Fibroblast of upper back skin (primary cell): ENCODE measurements at regions not wholly inside any gene's neighbourhood (a gene's known extent, or its start where the extent isn't known, plus 50 kb on each side); places are given as distances from the start of the nearest gene placed in this dataset.

Source experiments
- DNase-seq: peaks from one replicate; pipeline ENCODE4 v3.0.0-alpha.2; 2013

DNA sequence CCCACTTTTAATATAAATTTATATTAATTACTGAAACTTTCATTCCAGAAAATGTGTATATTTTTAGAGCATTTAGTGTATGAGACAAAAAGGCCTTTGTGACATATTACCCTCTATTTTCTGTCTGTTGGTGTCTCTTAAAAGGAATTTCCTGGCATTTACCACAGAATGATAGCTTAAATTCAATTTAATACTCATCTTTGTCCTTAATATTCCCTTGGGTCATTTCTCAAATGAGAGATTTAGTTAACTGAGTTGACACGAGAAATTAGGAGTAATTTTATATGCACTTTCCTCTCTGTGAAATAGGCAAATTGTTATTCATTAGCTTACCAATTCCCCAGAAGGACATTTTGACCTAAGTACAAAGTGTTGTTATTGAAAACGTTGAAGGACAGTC lies 101.7 kb upstream of the CTTNBP2 start:
- DNase-seq = no peak

DNA sequence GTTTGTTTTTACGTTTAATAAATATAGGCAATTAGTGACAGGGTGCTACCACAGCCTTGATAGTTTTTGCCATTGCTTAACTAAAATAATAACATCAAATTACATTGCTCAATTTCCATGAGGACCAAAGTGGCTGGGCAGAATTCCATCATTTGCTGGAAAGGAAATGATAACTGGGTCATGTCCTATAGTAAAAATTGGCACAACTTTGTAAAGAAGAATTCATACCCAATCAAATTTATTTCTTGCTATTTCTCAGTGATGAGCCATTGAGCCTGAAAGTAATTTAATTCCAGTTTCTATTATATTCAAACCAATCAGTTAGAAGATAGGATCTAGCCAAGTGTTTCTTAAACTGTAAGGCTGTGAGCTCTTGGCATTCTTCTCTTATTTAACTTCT lies 102.2 kb upstream of the CTTNBP2 start:
- DNase-seq = no peak

DNA sequence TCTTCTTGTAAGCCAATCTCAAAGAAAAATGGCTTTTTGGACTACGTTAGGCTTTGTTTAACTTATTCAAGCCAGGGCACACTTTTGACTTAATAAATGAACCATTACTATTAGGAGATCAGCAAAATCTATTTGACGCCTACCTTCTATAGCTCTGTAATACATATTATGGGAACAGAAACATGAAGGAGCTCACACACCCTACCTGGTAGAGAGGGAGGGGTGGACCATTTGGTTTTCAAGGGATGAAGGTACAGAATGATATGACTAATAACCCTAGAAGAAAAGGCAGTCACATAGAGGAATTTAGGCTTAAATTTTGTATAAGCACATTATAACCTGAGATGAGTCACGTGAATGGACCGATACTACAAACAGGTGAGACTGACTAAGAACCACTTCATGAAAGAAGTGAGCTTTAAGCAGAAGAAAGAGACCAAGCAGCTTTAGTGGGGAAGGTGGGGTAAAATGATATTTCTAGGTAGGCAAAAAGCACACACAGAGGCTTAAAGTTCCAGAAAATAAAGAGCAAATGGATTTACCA lies 106.8 kb upstream of the CTTNBP2 start:
- DNase-seq = no peak

- no peak for DNase-seq
These were observed 109.1 kb upstream of the CTTNBP2 start for GRCh38 chr7:117982071-117983055.

- no peak for DNase-seq
These were observed 113.5 kb upstream of the CTTNBP2 start for GRCh38 chr7:117986645-117987269.

GRCh38 chr7:117990834-117991233 lies 117.6 kb upstream of the CTTNBP2 start:
- no peak for DNase-seq

GRCh38 chr7:117992635-117993376 lies 119.6 kb upstream of the CTTNBP2 start:
- no peak for DNase-seq

DNA sequence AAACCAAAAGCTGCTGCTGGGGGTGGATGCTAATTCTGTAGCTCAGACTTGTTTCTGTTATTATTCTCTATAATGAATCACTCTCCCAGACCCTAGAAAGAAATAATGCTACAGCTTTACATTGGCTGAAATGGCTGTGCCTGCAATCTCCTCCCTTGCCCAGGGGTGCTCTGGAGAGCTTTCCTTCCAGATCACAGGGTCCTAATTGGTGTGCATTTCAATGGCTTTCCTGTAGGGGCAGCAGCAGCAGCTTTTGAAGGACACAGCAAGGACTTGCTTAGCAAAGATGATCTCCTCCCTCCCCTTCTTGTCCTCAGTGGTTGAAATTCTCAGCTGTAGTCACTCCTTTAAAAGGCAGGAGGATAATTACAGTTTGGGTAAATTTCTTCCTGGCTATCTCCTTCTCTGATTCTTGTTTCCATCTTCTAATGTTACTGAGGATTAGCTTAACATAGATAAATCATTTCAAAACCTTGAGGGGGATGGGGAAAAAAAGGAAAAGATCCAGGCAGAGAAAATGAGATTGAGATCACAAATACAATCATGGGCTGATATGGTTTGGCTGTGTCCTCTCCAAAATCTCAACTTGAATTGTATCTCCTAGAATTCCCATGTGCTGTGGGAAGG lies 120.2 kb upstream of the CTTNBP2 start:
- peak; percentile 14 for DNase-seq

- peak; percentile 43 for DNase-seq
These were observed 122.8 kb upstream of the CTTNBP2 start for GRCh38 chr7:117995850-117996650.

DNA sequence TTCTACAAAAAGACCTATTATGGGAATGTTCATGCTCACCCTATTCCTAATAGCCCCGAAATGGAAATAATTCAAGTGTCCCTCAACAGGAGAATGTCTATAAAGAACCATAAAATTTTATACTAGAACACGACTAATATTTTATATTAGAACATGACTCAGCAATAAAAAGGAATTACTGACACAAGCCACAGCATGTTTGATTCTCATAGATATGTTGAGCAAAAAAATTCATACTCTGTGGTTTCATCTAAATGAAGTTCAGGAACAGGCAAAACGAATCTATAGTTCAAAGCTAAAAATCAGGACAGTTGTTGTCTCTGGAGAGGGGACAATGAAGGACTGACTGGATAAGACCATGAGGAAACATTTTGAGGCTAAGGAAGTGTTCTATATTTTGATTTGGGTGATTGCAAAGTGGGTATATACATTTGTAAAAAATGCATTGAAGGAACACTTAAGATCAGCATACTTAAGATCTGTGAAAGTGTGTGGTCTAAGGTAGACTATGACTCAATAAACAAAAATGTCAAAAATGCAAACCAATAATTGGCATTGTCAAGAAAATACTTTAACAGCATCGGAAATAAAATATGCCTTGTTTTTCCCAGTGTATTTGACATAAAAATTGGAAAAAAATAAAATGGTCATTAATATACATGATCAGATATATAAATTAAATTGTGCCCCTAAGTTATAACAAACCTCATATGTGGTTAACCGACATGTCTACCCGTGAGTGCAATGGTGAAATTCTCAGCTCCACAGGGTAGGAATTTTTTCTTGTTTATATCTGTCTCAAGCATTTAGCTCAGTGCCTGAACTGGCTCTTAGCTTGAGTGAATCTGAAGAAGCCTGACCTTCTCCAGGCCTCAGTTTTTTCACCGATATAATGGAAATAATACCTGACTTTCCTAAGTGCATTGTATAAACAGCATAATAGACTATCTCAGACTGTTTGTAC lies 124.9 kb upstream of the CTTNBP2 start:
- peak; percentile 33 for DNase-seq

GRCh38 chr7:118000480-118001202 lies 127.4 kb upstream of the CTTNBP2 start:
- DNase-seq = no peak

GRCh38 chr7:118003476-118003875 lies 130.2 kb upstream of the CTTNBP2 start:
- no peak for DNase-seq

- no peak for DNase-seq
These were observed 131.8 kb upstream of the CTTNBP2 start for GRCh38 chr7:118005026-118005425.

DNA sequence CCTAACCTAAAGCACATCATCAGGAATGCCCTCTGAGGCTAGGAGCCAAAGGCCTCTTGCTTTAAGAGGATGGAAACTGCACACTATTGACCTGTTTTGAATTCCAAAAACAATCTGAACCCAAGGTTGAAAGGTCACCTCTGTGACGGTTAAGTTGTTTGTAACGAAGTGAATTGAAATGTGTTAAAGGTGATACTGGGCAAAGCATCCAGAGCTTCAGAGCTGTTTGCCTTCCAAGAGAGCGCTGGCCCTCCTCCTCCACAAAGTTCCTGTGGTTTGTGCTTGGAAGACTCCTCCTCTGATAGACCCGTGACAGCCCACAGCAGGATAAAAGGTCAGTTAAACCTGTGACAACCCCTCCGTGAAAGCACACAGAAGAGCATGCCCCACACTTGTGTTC lies 133.7 kb upstream of the CTTNBP2 start:
- no peak for DNase-seq

DNA sequence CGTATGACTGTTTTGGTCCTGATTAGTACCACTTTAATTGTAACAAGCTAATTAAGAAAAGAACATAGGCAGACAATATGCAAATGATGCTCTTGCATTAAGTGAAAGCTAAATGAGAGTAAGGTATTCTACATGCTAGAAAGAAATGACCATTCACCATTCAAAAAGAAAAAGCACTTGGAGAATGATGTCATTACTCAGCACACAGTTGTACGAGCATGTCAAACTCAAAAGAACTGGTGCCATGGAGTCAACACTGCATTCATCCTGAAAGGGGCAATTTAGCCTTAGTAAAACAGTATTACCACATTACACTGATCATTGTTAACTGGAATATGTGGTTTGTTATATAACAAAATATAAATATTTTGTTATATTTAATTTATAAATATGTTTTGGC lies 136.2 kb upstream of the CTTNBP2 start:
- no peak for DNase-seq

- DNase-seq = no peak
These were observed 138.4 kb upstream of the CTTNBP2 start for GRCh38 chr7:118011652-118012051.

DNA sequence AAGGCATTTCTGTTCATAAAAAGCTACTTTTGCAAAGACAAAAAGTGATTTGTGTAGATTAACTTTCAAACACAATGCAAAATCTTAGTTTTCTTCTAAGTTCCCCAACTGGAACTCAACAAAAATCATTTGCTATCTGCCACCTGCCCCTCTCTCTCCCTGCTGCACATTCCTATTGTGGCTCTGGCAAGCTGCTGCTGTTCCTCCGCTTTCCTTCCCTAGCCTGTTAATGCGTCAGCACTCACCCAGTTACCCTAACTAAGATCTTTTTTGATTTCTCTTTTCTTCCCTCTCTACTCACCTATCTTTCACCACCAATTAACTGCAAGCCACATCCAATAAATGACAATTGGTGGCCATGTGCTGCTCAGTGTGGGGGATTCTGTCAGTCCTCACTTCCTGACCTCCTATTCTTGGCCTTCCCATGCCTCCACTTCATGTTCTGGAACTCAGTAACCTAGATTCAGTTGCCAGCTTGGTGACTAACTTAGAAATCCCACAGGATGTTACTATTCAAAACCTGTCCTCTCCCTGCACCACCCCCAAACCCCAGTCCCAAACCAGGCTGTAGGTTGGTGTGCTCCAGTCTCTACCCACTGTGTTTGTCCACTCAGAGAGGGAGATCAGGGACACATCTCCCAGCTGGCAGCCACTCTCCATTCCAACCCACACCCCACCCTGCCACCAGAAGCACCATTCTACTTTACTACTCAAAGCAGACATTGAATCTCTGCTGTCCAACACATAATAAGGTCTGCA lies 140.2 kb upstream of the CTTNBP2 start:
- no peak for DNase-seq

DNA sequence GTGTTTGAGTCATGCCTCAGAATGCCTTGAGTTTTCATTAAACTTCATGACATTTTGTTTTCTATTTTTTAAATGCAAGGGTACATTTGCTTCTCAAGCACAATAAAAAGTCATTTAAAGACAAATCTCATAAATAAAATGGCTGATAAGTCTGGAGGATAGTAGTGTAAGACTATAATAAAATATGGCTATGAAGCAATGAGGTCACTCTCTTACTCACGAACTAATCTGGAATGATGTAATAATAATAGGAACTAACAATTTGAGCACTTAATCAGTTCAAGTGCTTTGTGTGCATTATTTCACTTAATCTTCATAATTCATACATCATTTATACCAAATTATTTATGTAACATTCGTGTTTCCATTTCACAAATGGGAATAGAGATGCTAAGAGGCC lies 149.3 kb upstream of the CTTNBP2 start:
- DNase-seq = no peak

- no peak for DNase-seq
These were observed 153.6 kb upstream of the CTTNBP2 start for GRCh38 chr7:118026791-118027190.
